Right hindlimb (tissue), 1 donor: ENCODE measurements at regions not wholly inside any gene's neighbourhood (a gene's known extent, or its start where the extent isn't known, plus 50 kb on each side); places are given as distances from the start of the nearest gene placed in this dataset.
"Not testable (repeated sequence)": the region's sequence is repeated elsewhere in the genome, so short reads cannot be mapped to it uniquely, and the experiment has no call there.

Experiments used
- DNase-seq: peaks from one replicate; pipeline ENCODE4 v3.0.0-alpha.2; 2018

DNA sequence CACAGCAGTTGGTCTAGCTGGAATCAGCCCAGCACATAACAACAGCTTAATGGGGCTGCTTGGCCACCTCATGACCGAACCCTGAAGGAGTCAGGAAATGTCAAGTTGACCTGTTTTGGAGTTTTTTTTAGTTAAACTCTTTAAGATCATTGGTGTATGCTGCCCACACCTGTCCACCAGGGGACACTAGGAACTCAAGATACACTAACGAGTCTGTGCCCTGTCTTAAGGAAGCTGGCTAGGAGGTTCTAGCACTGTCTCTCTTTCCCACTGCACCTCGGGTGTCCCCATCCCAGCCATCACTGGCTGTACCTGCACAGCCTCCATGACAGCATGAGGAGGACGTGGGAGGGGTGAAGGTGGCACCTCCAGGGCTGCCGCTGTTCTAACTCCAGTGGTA is 364.9 kb upstream of the SOX1 start:
- DNase-seq = not testable (repeated sequence)
